ENCODE measurements at regions not wholly inside any gene's neighbourhood (a gene's known extent, or its start where the extent isn't known, plus 50 kb on each side); places are given as distances from the start of the nearest gene placed in this dataset.

GRCh38 chr4:164312671-164313070 is 441.3 kb upstream of the SMIM31 start:
- TF ChIP-seq ZFX (IDR thresholded peaks at IDR 0.05; ENCODE audit: borderline replicate concordance) (no peak), CTCF (IDR thresholded peaks at IDR 0.05) (no peak)
- no peak overlapping the region for H3K27ac ChIP-seq

- TF ChIP-seq ZFX (IDR thresholded peaks at IDR 0.05; ENCODE audit: borderline replicate concordance): no peak
- no peak for TF ChIP-seq CTCF (IDR thresholded peaks at IDR 0.05)
- H3K27ac ChIP-seq: no peak overlapping the region
Measured at GRCh38 chr4:164313853-164314252, 440.1 kb upstream of the SMIM31 start.

DNA sequence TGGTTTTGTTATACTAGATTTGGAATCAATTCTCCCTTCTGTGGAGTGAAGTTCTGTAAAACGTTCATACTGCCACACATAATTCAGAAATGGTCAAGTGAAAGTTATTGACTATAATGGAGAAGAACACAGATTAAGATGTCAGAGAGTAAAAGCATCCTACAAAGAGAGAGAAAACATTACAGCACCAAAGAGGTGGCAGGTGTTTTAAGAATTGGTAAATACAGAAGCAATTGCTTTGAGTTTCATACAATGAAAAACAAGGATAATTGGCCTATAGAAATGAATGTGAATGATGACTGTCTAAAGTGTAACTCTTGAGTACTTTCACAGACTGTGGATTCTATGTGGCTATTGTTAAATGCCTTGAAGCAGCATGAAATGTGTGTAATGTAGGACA is 435.6 kb upstream of the SMIM31 start:
- TF ChIP-seq ZFX (IDR thresholded peaks at IDR 0.05; ENCODE audit: borderline replicate concordance) (no peak), CTCF (IDR thresholded peaks at IDR 0.05) (no peak)
- H3K27ac ChIP-seq: no peak overlapping the region

DNA sequence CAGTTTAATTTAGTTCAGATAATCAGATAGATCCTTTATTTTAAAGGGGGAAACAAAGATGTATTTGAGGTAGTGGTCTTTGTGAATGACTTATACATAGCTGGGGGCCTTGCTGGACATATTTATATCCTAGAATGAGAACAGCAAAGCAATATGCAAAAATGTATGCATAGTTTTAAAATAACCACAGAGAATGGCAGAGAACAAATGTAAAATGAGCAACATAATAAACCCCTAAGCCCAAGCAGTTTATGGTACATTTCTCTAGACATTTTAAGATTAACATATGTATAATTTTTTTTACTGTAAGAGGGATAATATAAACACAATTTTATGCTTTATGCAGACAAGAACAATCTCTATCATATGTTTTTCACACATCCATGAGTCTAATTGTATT is 434.2 kb upstream of the SMIM31 start:
- no peak for TF ChIP-seq ZFX (IDR thresholded peaks at IDR 0.05; ENCODE audit: borderline replicate concordance)
- no peak for TF ChIP-seq CTCF (IDR thresholded peaks at IDR 0.05)

DNA sequence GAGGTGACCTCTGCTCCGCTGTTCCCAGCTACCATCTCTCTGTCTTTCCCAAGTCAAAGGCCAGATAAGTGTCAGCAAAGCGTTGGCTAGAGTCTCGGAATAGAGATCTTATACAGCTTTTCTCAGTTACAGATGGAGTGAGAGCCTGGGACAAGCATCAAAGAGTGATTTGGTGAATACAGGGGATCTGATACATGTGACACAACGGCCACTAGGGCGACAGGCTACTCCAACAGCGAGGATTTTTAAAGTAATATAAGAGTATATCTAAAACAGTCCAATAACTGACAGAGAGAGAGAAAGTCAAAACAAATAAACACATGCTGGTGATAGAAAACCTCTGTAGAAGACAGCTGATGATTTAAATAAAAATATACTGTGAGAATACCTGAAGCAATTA is 433.1 kb upstream of the SMIM31 start:
- no peak overlapping the region for H3K27ac ChIP-seq
- TF ChIP-seq CTCF (IDR thresholded peaks at IDR 0.05): no peak
- no peak for TF ChIP-seq ZFX (IDR thresholded peaks at IDR 0.05; ENCODE audit: borderline replicate concordance)

More for the DNA sequence above, 434.2 kb upstream of the SMIM31 start:
- H3K27ac ChIP-seq: no peak overlapping the region

GRCh38 chr4:164326056-164326455 is 427.9 kb upstream of the SMIM31 start:
- no peak overlapping the region for H3K27ac ChIP-seq
- TF ChIP-seq CTCF (IDR thresholded peaks at IDR 0.05) (no peak), ZFX (IDR thresholded peaks at IDR 0.05; ENCODE audit: borderline replicate concordance) (no peak)

DNA sequence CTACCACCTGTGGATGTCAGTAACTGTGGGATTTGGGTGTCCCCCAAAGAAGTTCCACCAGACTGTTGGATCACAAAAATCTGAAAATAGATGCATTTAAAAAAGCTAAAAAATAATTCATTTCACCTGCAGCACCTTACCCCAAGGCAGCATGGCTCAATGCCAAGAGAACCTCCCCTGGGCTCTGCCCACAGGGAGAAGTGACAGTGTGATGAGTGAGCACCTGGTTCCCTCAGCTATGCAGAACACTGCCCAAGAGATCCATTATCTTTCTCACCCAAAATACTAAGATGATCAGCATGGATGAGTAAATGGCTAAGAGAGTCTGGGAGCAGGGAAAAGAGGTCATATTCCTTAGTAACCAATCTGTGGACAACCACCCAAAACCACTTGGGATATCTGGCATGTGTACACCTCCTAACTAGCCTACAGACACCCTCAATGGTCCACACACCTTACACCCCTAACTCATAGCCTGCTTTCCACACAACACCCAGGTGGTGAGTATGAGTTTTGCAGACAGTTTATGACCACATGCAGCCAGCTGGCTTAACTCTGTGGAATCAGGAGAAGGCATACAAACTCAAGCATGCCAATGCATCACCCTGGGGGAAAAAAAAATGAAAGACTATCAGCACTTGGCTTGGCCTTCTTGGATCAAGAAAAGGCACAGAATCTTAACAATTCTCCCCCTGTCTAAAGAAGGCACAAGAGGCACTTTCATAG is 416.5 kb upstream of the SMIM31 start:
- H3K27ac ChIP-seq: no peak overlapping the region
- TF ChIP-seq CTCF (IDR thresholded peaks at IDR 0.05): no peak
- no peak for TF ChIP-seq ZFX (IDR thresholded peaks at IDR 0.05; ENCODE audit: borderline replicate concordance)

All from 22Rv1 (cell line).